Parathyroid adenoma (tissue), 2 donors: ENCODE measurements at regions not wholly inside any gene's neighbourhood (a gene's known extent, or its start where the extent isn't known, plus 50 kb on each side); places are given as distances from the start of the nearest gene placed in this dataset.

Experiments
- H2AFZ ChIP-seq: fragments of 300-600 bp; sonication (generic); one replicate; pipeline ENCODE4 v1.7.0; 2017; ENCODE audit warnings: antibody characterized with exemption, mild to moderate bottlenecking
- H3K27ac ChIP-seq: fragments of 300-600 bp; sonication (generic); one replicate; pipeline ENCODE4 v1.7.0; 2017
- H3K27me3 ChIP-seq: fragments of 300-600 bp; sonication (generic); one replicate; pipeline ENCODE4 v1.7.0; 2017; ENCODE audit warnings: low read length; ENCODE audit not compliant: control insufficient read depth, insufficient read depth
- H3K36me3 ChIP-seq: fragments of 300-600 bp; sonication (generic); one replicate; pipeline ENCODE4 v1.7.0; 2017; ENCODE audit warnings: low read length; ENCODE audit not compliant: control insufficient read depth, insufficient read depth
- H3K4me1 ChIP-seq: fragments of 300-600 bp; sonication (generic); one replicate; pipeline ENCODE4 v1.7.0; 2017; ENCODE audit warnings: control low read depth
- H3K4me2 ChIP-seq: fragments of 300-600 bp; sonication (generic); one replicate; pipeline ENCODE4 v1.7.0; 2017; ENCODE audit warnings: low read length
- H3K4me3 ChIP-seq: fragments of 300-600 bp; sonication (generic); one replicate; pipeline ENCODE4 v1.7.0; 2017; ENCODE audit warnings: low read depth, low read length
- H3K79me2 ChIP-seq: fragments of 300-600 bp; sonication (generic); one replicate; pipeline ENCODE4 v1.7.0; 2017; ENCODE audit warnings: control low read depth
- H3K9ac ChIP-seq: fragments of 300-600 bp; sonication (generic); one replicate; pipeline ENCODE4 v1.7.0; 2017; ENCODE audit warnings: mild to moderate bottlenecking
- H3K9me3 ChIP-seq: fragments of 300-600 bp; sonication (generic); one replicate; pipeline ENCODE4 v1.7.0; 2017; ENCODE audit warnings: low read length; ENCODE audit not compliant: control insufficient read depth
- CTCF ChIP-seq: fragments of 300-600 bp; sonication (generic); IDR thresholded peaks from one replicate; pipeline ENCODE4 v1.7.0; 2017; ENCODE audit warnings: antibody characterized with exemption, mild to moderate bottlenecking
- donor health status: primary hyperparathyroidism.

- Histone ChIP-seq H3K27me3 (no peaks in the 10 kb centered on the region), H3K9ac (no peak overlapping the region), H3K4me2 (no peak overlapping the region), H3K4me1 (no peaks in the 10 kb centered on the region), H3K36me3 (no peaks in the 10 kb centered on the region), H3K9me3 (no peaks in the 10 kb centered on the region), H2AFZ (no peak overlapping the region), H3K4me3 (no peak overlapping the region), H3K79me2 (no peaks in the 10 kb centered on the region), H3K27ac (no peak overlapping the region)
- TF ChIP-seq CTCF: no peak
Observed at GRCh38 chr5:136732751-136733150, 367.4 kb upstream of the TRPC7 start.

- Histone ChIP-seq H3K4me1 (no peaks in the 10 kb centered on the region), H3K27me3 (no peaks in the 10 kb centered on the region), H3K79me2 (no peaks in the 10 kb centered on the region), H3K36me3 (no peaks in the 10 kb centered on the region), H3K9ac (no peak overlapping the region), H3K4me2 (no peak overlapping the region), H3K27ac (no peak overlapping the region), H2AFZ (no peak overlapping the region), H3K4me3 (no peak overlapping the region), H3K9me3 (no peaks in the 10 kb centered on the region)
- TF ChIP-seq CTCF: no peak
Observed at GRCh38 chr5:136731241-136731900, 366.0 kb upstream of the TRPC7 start.

GRCh38 chr5:136730426-136730825 lies 365.1 kb upstream of the TRPC7 start:
- no peaks in the 10 kb centered on the region for H3K4me1 ChIP-seq
- H3K9me3 ChIP-seq: no peaks in the 10 kb centered on the region
- TF ChIP-seq CTCF: no peak
- no peak overlapping the region for H3K4me2 ChIP-seq
- no peak overlapping the region for H2AFZ ChIP-seq
- no peaks in the 10 kb centered on the region for H3K27me3 ChIP-seq
- no peak overlapping the region for H3K9ac ChIP-seq
- H3K36me3 ChIP-seq: no peaks in the 10 kb centered on the region
- H3K4me3 ChIP-seq: no peak overlapping the region
- H3K27ac ChIP-seq: no peak overlapping the region
- no peaks in the 10 kb centered on the region for H3K79me2 ChIP-seq

GRCh38 chr5:136729901-136730355 lies 364.6 kb upstream of the TRPC7 start:
- no peak overlapping the region for H3K4me3 ChIP-seq
- TF ChIP-seq CTCF: no peak

GRCh38 chr5:136726506-136726905 lies 361.2 kb upstream of the TRPC7 start:
- Histone ChIP-seq H3K4me1 (no peaks in the 10 kb centered on the region), H3K79me2 (no peaks in the 10 kb centered on the region), H3K4me2 (no peak overlapping the region), H2AFZ (no peak overlapping the region), H3K9ac (no peak overlapping the region), H3K27me3 (no peaks in the 10 kb centered on the region), H3K4me3 (no peak overlapping the region), H3K9me3 (no peaks in the 10 kb centered on the region), H3K27ac (no peak overlapping the region), H3K36me3 (no peaks in the 10 kb centered on the region)
- TF ChIP-seq CTCF: no peak

More at GRCh38 chr5:136729901-136730355, 364.6 kb upstream of the TRPC7 start:
- Histone ChIP-seq H3K27me3 (no peaks in the 10 kb centered on the region), H3K27ac (no peak overlapping the region), H3K4me2 (no peak overlapping the region), H3K79me2 (no peaks in the 10 kb centered on the region), H3K9me3 (no peaks in the 10 kb centered on the region), H3K36me3 (no peaks in the 10 kb centered on the region), H2AFZ (no peak overlapping the region), H3K9ac (no peak overlapping the region), H3K4me1 (no peaks in the 10 kb centered on the region)
